HepG2 (cell line): ENCODE measurements at regions not wholly inside any gene's neighbourhood (a gene's known extent, or its start where the extent isn't known, plus 50 kb on each side); places are given as distances from the start of the nearest gene placed in this dataset.

Experiments used
- NFKB2 ChIP-seq: sonication (generic); formaldehyde crosslinking; IDR thresholded peaks from 2 replicates; pipeline ENCODE4 v1.4.0; 2020; ENCODE audit warnings: missing genetic modification reagents, borderline replicate concordance
- RAD21 ChIP-seq: fragments of 450-650 bp; formaldehyde crosslinking; IDR thresholded peaks from 2 replicates; pipeline ENCODE4 v1.5.0; 2020; ENCODE audit warnings: mild to moderate bottlenecking
- RARA ChIP-seq: IDR thresholded peaks from 2 replicates; pipeline ENCODE4 v1.6.1; 2016; ENCODE audit warnings: missing genetic modification reagents, missing compliant biosample characterization
- TBX2 ChIP-seq: sonication (generic); formaldehyde crosslinking; IDR thresholded peaks from 2 replicates; pipeline ENCODE4 v1.5.0; 2020; ENCODE audit warnings: missing genetic modification reagents, mild to moderate bottlenecking, borderline replicate concordance
- ZNF264 ChIP-seq: sonication (generic); formaldehyde crosslinking; IDR thresholded peaks from 2 replicates; pipeline ENCODE4 v1.4.0; 2020; ENCODE audit warnings: missing genetic modification reagents
- ZNF337 ChIP-seq: sonication (generic); formaldehyde crosslinking; IDR thresholded peaks from 2 replicates; pipeline ENCODE4 v1.5.1; 2020; ENCODE audit warnings: missing genetic modification reagents, low read depth, mild to moderate bottlenecking, borderline replicate concordance
- ZNF382 ChIP-seq: sonication (generic); formaldehyde crosslinking; IDR thresholded peaks from 2 replicates; pipeline ENCODE4 v1.5.0; 2020; ENCODE audit warnings: missing genetic modification reagents, mild to moderate bottlenecking, borderline replicate concordance
- TF ChIP-seq, protein P1 (sequence below), 2 experiments: sonication (generic) in 1 of 2; formaldehyde crosslinking in 1 of 2; IDR thresholded peaks; 2 replicates each; pipeline versions ENCODE4 v1.6.1 to v1.9.0; 2014 to 2022; ENCODE audit warnings: antibody characterized with exemption in 1 of 2, borderline replicate concordance in 1 of 2, inconsistent platforms in 1 of 2, low read depth in 1 of 2, missing genetic modification reagents in 1 of 2
- TF ChIP-seq, protein P2 (sequence below): sonication (generic); formaldehyde crosslinking; IDR thresholded peaks from 2 replicates; pipeline ENCODE4 v1.9.0; 2021; ENCODE audit warnings: missing genetic modification reagents, mild to moderate bottlenecking, borderline replicate concordance

DNA sequence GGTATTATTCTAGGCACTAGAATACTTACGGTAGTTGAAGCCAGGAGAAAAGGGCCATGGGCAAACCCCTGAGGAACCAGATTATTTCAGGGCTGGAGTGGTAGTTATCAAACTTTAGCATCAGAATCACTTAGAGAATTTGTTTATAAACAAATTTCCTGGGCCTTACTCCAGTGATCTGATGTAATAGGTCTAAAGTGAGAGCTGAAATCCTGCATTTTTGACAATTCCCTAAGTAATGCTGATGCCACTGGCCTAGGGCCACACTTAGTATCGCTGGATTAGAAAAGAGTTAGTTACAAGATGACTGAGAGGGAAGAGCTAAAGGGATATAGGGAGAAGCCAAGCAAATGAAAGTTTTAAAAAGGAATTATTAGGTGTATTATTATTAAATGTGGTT is 412.5 kb upstream of the THRB start (continued):
- TF ChIP-seq, protein P1, sequence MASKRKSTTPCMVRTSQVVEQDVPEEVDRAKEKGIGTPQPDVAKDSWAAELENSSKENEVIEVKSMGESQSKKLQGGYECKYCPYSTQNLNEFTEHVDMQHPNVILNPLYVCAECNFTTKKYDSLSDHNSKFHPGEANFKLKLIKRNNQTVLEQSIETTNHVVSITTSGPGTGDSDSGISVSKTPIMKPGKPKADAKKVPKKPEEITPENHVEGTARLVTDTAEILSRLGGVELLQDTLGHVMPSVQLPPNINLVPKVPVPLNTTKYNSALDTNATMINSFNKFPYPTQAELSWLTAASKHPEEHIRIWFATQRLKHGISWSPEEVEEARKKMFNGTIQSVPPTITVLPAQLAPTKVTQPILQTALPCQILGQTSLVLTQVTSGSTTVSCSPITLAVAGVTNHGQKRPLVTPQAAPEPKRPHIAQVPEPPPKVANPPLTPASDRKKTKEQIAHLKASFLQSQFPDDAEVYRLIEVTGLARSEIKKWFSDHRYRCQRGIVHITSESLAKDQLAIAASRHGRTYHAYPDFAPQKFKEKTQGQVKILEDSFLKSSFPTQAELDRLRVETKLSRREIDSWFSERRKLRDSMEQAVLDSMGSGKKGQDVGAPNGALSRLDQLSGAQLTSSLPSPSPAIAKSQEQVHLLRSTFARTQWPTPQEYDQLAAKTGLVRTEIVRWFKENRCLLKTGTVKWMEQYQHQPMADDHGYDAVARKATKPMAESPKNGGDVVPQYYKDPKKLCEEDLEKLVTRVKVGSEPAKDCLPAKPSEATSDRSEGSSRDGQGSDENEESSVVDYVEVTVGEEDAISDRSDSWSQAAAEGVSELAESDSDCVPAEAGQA (IDR thresholded peaks at IDR 0.05; ENCODE audit: low read depth): no peak
- TF ChIP-seq, protein P1 (CRISPR knock-in tag; IDR thresholded peaks at IDR 0.05; ENCODE audit: borderline replicate concordance): no peak
- TF ChIP-seq TBX2 (CRISPR knock-in tag) (no peak), ZNF382 (CRISPR knock-in tag) (no peak), ZNF264 (CRISPR knock-in tag) (no peak), NFKB2 (no peak), RARA (CRISPR knock-in tag) (no peak), ZNF337 (CRISPR knock-in tag) (no peak), RAD21 (no peak)
- TF ChIP-seq, protein P2, sequence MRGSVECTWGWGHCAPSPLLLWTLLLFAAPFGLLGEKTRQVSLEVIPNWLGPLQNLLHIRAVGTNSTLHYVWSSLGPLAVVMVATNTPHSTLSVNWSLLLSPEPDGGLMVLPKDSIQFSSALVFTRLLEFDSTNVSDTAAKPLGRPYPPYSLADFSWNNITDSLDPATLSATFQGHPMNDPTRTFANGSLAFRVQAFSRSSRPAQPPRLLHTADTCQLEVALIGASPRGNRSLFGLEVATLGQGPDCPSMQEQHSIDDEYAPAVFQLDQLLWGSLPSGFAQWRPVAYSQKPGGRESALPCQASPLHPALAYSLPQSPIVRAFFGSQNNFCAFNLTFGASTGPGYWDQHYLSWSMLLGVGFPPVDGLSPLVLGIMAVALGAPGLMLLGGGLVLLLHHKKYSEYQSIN: no peak
- TF ChIP-seq, all 625 proteins: peak for 0
